HG03159 (cell line): ENCODE measurements at regions not wholly inside any gene's neighbourhood (a gene's known extent, or its start where the extent isn't known, plus 50 kb on each side); places are given as distances from the start of the nearest gene placed in this dataset.
"Not testable (repeated sequence)": the region's sequence is repeated elsewhere in the genome, so short reads cannot be mapped to it uniquely, and the experiment has no call there.

Source experiments
- ATAC-seq: cut with Tn5 transposase; IDR thresholded peaks from one replicate; pipeline ENCODE4 v1.9.1; 2021; ENCODE audit warnings: mild to moderate bottlenecking, moderate library complexity; ENCODE audit not compliant: unreplicated experiment

DNA sequence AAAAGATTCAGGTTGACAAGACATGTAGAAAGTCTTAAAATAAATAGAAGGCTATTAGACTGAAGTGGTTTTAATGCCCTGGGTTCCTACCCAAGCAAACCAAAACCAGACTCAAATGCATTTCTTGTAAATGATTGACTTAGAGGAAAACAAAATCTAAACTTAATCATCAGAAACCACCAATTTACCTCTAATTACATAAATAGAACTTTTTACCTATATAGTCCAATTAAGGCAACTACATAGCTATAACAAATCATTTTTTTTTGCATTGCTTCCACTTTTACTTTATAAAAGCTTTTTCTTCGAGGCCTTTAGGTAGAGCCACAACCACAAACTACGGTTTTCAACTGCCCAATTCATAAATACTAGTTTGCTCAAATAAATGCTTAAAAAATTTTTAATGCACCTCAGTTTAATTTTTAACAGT is 231.3 kb upstream of the ARHGEF26 start:
- ATAC-seq: peak; percentile 65

DNA sequence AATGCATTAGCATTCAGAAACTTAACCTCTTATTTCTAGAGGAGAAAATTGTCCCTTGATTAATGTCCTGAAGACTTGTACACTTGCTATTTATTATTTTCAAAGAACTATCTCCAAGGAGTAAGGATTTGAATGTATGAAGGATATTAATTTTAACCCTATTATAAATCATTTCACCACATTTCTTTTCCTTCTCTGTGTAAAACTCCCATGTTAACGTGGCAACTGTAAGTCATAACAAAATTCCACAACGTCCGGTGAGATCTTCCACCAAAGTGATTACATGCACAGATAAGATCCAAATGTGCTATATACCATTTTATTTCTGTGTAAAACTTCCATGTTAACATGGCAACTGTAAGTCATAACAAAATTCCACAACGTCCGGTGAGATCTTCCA is 229.1 kb upstream of the ARHGEF26 start:
- ATAC-seq: no peak

DNA sequence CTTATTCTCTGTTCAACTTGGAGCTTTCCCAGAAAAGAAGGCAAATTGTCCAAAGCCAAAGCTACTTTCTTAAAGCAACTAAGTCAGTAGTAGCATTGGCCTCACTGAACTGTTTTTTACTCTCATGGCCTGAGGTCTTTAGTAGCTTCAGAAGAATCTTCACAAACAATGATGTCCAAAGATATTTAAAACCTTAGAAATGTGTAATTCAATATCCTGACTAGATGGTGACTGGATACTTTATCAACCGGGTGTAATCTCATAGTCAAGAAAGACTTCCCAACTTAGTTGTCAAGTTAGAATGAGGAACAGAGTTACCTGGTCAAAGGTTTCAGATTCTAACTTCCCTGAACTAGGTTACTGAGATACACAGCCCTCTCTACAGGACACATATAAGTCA is 226.3 kb upstream of the ARHGEF26 start:
- no peak for ATAC-seq

DNA sequence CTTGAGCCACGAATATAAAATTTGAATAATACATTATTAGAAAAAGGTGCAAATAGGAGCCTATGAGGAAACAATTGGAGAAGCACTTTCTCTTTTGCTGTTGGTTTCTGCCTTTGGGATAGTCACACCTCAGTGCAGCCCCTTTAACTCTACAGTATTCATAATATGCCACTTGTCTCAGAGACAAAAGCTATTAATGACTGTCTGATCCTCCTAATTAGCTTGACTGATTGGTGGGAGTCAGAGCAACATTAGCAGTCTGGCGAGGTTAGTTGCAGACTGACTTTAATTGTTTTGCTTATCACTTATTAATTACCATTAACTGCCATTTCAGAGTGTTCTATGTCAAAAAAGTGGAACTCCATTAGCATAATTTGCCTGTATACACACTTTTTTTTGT is 225.0 kb upstream of the ARHGEF26 start:
- ATAC-seq: no peak

DNA sequence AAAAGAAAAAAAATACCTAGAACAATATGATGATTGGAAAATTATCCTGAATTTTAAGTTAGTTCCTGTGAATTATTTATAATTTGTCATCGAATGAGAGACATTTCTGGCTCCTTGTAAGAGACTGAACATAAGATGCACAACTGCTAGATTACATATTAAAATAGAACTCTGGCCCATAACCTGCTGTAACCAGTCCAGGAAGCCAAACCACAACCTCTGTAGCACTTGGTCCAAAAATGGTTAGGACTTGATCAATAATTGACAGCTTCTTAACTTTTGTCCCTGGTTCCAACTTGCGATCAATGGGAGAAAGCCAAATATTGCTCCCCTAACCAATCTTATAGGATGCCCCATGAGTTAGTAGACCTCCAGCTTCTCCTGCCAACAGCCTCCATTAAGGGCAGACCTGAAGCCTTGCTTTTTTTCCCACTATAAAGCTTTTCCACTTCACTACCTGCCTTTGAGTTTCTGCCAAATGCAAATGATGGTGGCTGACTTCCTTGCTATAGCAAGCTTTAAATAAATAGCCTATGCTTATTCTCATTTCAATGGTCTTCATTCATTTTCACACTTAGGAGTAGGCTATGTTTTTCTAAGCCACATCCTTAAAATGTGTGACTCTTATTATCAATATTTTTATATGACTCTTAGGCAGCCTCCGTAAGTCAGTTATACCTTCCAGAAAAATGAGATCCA is 224.0 kb upstream of the ARHGEF26 start:
- ATAC-seq: peak; percentile 84

DNA sequence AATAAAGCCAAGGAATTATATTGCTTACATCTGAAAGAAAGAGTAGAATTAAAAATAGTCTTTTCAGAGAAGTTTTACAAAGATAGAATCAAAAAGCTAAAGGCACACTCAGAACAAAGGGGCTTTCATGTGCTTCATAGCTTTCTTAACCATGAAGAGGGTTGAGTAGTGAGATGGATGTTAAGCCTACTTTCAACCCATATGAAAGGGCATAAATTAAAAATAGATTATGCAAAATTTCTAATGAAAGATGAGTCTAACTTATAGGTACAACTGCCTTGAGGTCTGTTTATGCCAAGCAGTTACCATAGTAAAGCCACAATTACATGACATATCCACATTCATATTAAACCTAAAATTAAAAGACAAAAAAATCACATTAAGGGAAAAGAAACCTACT is 223.3 kb upstream of the ARHGEF26 start:
- ATAC-seq: peak; percentile 88

DNA sequence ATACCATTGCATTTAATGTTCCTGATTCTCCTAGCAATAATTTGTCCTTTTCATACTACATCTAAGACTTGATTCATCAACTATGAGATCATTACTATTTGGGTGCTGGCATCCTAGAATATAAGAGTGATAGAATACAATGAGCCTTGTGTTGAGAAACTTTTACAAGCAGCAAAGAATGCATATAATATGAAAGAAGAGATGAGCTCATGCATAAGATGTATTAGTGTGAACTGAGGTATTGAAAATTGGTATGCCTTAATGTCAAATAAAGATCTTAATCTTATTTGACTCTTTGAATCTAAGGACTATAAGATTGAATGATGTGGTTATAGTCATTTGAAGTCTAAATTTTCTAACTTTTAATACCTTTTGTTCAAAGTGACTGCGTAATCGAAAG is 220.0 kb upstream of the ARHGEF26 start:
- ATAC-seq: no peak

DNA sequence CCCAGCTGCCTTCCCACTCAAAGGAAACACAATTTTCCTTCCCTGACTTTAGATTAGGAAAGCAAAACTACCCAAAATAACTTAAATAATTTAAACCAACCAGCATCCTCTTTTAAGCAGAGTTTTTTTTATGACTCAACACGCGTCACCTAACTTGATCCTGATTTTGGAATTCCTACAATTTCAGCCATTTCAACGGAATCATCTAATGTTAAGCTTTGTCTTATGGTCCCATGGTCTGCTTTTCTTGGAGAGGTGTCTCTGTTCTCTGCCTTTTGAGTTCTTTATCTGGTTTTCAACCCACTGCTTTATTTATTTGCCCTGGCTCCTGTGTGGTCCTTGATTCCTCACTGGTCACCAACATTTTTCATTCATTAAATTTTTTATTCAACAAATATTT is 219.2 kb upstream of the ARHGEF26 start:
- ATAC-seq: no peak

DNA sequence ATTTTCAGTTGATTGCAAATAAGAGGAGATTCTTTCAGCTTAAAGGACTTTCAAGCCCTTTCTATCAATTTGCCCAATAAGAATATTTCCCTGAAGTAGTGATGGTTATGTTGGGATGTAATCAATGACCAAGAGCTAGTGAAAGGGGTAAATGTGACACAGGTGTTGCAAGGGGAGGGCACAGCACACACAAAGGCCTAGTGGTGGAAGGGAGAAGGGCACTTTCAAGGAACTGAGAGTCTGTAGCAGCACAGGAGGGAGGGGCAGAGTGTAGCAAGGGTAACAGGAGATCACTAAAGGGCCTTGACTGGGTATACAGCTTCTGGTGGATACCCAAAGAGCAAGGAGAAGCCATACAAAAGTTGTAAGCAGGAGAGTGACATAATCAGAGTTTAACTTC is 217.8 kb upstream of the ARHGEF26 start:
- ATAC-seq: peak; percentile 86

DNA sequence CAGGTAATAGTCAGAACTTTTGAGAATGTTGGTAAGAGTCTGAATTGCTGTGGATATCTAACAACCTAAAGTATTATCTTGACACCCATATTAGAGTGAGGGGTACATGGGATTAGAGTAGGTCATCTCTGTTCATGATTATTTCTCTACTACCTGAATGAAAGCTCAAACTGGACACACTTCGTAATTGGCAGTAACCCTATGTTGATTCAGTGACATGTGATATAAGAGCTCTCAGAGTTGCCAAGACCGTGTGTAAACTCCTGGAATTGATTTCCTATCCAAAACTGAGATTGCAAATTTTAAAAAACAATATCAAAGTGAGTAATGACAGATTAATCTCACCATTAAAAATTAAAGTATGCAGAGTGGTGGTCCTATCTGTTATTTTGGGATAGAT is 214.8 kb upstream of the ARHGEF26 start:
- no peak for ATAC-seq

DNA sequence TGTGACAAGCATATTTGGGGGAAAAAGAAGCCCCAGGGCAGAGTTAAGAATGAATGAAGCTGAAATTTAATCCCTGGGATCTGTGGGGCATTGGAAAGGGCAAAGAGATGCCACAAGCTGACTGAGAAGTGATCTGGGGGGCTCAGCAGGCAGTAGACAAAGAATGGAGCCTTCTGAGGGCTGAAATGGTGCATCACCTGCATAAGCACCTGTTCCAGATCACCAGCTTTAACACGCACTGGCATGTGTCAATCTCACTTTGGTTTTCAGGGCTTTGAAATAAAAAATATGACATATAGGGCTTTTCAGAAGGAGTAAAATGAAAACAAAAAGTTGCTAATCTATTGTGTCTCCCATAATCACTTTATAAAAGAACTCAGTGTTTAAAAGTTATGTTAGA is 210.8 kb upstream of the ARHGEF26 start:
- no peak for ATAC-seq

DNA sequence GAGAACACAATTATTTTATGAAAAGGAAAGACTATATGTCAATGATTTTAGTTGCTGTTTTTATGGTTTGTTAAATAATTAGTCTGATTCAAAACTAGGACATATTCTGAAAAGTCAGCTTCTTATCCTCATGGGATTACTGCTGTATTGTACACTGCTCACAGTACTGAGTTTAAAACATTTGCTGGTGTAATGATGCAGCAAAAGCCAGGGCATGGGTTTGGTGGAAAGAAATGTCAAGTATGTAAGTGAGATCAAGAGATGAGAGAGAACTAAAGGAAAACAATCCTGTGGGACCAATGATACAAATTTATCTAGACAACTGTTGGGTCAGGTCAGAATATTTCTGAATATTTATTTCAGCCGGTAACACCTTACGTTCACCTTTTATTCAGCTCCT is 210.1 kb upstream of the ARHGEF26 start:
- no peak for ATAC-seq

DNA sequence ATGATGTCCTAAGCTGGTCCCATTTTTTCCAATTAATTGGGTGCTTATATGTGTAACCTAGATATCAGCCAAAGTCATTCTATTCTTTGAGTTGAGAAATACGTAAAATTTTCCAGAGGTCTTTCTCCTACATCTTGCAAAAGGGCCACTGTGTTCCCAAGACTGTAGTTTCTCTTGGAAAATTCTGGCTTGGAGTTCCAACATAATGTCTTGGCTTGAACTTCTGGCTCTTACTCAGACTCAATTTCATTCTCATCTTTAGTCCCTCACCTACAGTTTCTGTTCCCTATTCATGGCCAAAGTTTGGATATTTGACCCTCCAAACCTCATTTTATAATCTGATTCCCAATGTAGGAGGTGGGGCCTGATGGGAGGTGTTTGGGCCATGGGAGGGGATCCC is 201.4 kb upstream of the ARHGEF26 start:
- no peak for ATAC-seq

DNA sequence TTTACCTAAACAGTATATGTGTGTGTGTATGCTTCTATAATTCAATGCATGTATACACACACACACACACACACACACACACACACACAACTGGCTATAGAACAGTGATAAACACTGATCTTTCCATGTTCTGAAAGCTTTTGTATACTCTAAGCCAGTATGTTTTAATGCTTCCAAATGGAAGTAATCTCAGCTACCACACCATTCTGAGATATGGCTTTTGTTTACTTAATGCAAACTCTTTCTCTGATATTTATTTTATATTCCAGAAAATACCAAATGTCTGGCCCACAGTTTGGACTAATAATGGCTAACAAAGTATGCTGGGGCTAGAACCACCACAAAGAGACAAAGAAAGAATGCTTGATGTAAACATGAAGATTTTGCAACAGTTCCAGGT is 199.4 kb upstream of the ARHGEF26 start:
- ATAC-seq: no peak

DNA sequence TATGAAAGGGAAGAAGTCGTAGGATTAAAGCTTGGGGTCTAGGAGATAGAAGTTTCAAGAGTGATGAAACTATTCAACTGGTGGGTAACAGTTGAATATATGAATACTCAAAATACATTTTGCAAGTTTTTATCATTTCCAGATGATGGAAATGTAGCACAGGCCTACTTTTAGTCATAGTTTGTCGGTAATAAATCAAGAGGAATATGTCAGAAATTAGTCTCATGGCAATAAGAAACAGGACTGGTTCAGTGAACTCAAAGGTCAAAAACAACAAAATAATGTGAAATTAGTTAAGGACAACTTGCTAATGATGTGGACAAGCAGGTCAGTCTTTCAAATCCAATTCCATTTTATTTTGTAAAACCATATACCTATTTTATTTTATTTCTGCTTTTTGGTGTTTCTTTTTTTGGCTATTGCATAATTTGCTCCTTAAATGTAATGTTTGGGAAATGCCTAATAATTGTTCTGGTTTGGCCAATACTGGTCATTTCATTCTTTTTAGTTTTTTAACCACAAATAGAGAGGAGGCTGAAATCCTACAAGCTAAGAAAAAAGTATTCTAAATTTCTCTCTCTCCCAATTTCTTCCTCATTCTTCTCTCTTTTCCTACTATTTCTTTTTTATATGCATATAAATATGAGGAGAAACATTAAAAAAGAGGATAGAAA is 195.2 kb upstream of the ARHGEF26 start:
- ATAC-seq: no peak

DNA sequence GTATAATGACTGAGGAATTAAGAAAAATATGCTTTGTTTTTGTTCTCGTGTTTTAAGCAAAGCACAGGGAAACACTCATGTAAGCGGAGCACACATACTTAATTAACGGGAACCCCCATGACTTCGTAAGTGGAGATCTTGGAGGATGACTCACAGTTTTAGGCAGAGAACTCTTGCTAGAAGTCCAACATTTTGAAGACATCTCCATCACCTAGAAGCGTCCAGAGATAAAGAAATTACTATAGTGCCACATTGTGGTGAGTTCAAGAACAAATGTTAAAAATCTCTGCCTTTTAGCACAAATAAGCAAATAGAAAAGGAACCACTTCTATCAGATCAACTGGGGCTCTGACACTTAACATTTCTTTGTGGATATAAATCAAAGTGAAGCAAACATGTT is 194.1 kb upstream of the ARHGEF26 start:
- peak; percentile 81 for ATAC-seq

DNA sequence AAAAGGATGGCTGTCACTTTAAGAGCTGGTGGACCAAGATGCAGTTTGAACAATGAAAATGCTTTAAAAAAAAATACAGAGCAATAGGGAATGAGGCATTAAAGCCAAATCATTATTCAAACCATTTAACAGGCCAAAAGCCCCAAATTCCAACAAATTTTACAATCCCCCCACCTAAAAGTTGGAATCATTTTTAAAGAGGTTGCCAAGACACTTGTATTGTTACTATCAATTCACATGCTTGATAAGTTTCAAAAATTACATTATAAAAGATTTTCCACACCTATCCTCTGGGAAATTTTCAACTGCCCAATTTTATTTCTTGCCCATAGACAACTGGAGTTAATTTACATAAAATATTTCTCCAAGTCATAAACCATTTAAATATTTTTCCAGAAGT is 192.3 kb upstream of the ARHGEF26 start:
- ATAC-seq: no peak

DNA sequence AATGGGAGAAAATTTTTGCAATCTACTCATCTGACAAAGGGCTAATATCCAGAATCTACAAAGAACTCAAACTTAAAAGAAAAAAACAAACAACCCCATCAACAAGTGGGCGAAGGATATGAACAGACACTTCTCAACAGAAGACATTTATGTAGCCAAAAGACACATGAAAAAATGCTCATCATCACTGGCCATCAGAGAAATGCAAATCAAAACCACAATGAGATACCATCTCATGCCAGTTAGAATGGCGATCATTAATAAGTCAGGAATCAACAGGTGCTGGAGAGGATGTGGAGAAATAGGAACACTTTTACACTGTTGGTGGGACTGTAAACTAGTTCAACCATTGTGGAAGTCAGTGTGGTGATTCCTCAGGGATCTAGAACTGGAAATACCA is 187.7 kb upstream of the ARHGEF26 start:
- ATAC-seq: not testable (repeated sequence)

DNA sequence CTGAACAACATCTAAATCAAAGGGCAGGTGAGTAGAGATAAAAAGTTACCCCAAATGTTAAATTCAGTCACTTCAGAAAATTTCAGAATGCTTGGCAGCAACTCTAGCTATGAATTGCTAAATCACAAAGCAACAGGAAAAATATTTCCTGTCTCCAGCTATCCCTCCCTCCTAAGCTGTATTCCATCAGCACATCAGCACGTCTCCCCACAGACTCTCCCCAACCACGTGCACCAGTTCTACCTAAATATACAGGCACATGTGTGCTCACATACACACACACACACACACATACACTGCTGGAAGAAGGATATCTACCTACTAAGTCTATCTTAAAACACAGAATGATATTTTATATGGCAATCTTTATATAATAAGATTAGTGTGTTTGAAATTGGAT is 177.1 kb upstream of the ARHGEF26 start:
- no peak for ATAC-seq

DNA sequence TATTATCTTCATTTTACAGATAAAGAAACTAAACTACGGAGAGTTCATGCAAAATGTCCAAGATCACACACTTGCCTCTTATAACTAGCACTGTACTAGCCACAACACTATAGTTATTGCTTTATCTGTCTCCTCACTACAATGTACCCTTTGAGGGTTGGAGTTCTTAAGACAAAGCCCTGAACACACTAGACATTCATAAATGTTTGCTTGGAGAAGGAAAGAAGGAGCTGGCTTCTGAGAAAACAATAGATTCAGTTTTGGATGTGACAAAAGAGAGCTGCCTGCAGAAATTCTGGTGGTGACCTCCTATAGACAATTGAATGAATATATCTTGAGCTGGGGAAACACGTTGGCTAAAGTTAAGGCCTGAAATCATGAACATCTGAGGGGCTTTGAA is 169.9 kb upstream of the ARHGEF26 start:
- no peak for ATAC-seq

DNA sequence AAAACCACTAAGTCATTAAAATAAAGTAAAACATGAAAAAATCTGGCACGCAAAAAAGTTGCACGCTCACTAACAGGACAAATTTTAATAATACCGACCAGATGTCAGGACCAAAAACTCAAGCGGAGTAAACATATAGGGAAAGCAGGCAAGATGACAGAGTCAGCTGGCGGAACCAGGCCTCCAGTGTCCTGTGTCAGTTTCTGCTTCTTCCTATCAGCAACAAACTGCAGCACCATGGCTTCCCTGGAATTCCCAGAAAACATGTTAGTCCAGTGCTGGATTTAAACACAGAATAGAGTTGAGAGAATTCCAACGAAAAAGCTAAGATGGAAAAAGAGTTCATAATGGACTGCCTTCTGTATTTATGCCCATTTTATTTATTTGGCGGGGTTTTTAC is 169.1 kb upstream of the ARHGEF26 start:
- no peak for ATAC-seq

DNA sequence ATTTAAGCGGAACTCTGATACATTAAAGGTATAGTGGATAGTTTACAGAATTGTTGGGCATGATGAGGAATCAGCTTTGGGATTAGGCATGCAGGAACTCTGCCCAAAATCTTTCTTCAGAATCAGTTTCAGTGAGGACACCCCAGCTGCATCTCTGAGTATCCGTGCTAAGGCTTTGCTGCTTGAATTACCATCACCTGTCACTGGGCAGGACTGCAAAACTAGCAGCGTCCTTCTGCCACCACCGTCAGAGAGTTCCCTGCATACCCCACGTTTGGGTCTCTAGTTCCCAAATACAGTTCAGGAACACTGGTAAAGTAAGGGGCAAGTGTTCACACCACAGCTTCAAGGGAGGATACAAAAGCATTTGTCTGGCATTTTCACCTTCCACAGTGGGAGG is 164.6 kb upstream of the ARHGEF26 start:
- no peak for ATAC-seq

DNA sequence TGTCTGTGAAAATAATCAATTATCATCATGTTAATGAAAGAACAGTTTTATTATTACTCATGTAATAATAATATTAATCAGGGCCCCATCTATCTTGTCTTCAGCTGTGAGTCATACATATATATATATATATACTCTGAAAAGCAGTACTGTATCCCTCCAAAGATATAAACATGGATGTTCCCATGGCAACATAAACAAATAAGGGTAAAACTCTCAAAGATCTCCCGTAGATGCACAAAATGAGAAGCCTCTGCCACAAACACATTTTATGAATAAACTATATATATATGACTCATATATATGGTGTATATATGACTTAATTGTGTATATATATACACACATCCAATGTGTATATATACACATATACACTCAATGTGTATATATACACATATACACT is 163.8 kb upstream of the ARHGEF26 start:
- no peak for ATAC-seq
